Prostate gland (tissue), 2 donors: ENCODE measurements at regions not wholly inside any gene's neighbourhood (a gene's known extent, or its start where the extent isn't known, plus 50 kb on each side); places are given as distances from the start of the nearest gene placed in this dataset.

Source experiments
- POLR2A ChIP-seq: fragments of 450-650 bp; IDR thresholded peaks from one replicate; pipeline ENCODE4 v1.6.1; 2016; ENCODE audit warnings: antibody characterized with exemption, mild to moderate bottlenecking
- TF ChIP-seq, protein P1 (sequence below), 4 experiments: fragments of 200-600 bp in 2 of 4; fragments of 450-650 bp in 2 of 4; sonication (generic) in 2 of 4; IDR thresholded peaks; 1 replicate in 3 of 4; 2 replicates in 1 of 4; pipeline ENCODE4 v1.5.1; 2016 to 2019; ENCODE audit warnings: antibody characterized with exemption in 4 of 4, mild to moderate bottlenecking in 2 of 4, moderate library complexity in 2 of 4

DNA sequence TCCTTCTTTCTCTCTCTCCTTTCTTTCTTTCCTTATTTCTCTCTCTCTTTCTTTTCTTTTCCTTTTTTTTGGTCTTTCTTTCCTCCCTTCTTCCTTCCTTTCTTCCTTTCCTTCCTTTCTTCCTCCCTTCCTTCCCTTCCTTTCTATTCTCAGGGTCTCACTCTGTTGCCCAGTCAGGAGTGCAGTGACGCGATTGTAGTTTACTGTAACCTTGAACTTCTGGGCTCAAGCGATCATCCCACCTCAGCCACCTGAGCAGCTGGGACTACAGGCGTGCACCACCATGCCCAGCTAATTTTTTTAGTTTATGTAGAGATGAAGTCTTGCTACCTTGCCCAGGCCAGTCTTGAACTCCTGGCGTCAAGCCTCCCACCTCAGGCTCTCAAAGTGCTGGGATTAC is 83.8 kb upstream of the PPM1B start:
- TF ChIP-seq POLR2A: no peak
- TF ChIP-seq, protein P1, sequence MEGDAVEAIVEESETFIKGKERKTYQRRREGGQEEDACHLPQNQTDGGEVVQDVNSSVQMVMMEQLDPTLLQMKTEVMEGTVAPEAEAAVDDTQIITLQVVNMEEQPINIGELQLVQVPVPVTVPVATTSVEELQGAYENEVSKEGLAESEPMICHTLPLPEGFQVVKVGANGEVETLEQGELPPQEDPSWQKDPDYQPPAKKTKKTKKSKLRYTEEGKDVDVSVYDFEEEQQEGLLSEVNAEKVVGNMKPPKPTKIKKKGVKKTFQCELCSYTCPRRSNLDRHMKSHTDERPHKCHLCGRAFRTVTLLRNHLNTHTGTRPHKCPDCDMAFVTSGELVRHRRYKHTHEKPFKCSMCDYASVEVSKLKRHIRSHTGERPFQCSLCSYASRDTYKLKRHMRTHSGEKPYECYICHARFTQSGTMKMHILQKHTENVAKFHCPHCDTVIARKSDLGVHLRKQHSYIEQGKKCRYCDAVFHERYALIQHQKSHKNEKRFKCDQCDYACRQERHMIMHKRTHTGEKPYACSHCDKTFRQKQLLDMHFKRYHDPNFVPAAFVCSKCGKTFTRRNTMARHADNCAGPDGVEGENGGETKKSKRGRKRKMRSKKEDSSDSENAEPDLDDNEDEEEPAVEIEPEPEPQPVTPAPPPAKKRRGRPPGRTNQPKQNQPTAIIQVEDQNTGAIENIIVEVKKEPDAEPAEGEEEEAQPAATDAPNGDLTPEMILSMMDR (IDR thresholded peaks at IDR 0.05): no peak
